SK-N-SH (cell line): ENCODE measurements at regions not wholly inside any gene's neighbourhood (a gene's known extent, or its start where the extent isn't known, plus 50 kb on each side); places are given as distances from the start of the nearest gene placed in this dataset.
A peak's percentile ranks its signal among the peaks of the same experiment; 100 is the strongest.

Experiments used
- CTCF ChIA-PET: fragments of 300-600, 350-600 bp; formaldehyde crosslinking; extraction: SDS; loops from one replicate; lab custom pipeline; 2021; lab: Yijun Ruan, JAX
- POLR2A ChIA-PET: fragments of 350-600 bp; sonication (Branson Sonifier 250); formaldehyde crosslinking; extraction: SDS; loops from one replicate; lab custom pipeline; 2020; ENCODE audit warnings: antibody characterized with exemption, inconsistent platforms; lab: Yijun Ruan, JAX
- DNase-seq: peaks from one replicate; pipeline ENCODE4 v3.0.0; 2012
- H2AFZ ChIP-seq: fragments of 200-600 bp; sonication (generic); 2 replicates; pipeline ENCODE4 v1.8.1; 2016; ENCODE audit warnings: antibody characterized with exemption, mild to moderate bottlenecking, low read depth
- H3F3A ChIP-seq: fragments of 200-600 bp; sonication (generic); replicated peaks from 2 replicates; pipeline ENCODE3; 2016; ENCODE audit warnings: antibody characterized with exemption, mild to moderate bottlenecking; ENCODE audit not compliant: insufficient read depth
- H3K27ac ChIP-seq, 2 experiments: fragments of 200-500 bp in 1 of 2; fragments of 200-600 bp in 1 of 2; sonication (Bioruptor generic) in 1 of 2; sonication (generic), shearing (Covaris generic) in 1 of 2; 2 replicates each; pipeline versions ENCODE4 v1.5.1 to v1.6.1; 2014 to 2016; ENCODE audit warnings: low read depth in 2 of 2, inconsistent platforms in 1 of 2, low read length in 1 of 2, mild to moderate bottlenecking in 1 of 2, mixed read lengths in 1 of 2
- H3K27me3 ChIP-seq: fragments of 200-600 bp; sonication (generic), shearing (Covaris generic); 2 replicates; pipeline ENCODE4 v1.6.1; 2016; ENCODE audit warnings: mixed run types; ENCODE audit not compliant: insufficient read depth
- H3K36me3 ChIP-seq, 2 experiments: fragments of 200-500 bp in 1 of 2; fragments of 200-600 bp in 1 of 2; sonication (Bioruptor generic) in 1 of 2; sonication (generic) in 1 of 2; replicated peaks in 1 of 2; 2 replicates each; pipeline versions ENCODE3 to v1.5.1; 2014 to 2016; ENCODE audit warnings: low read length in 1 of 2, mild to moderate bottlenecking in 1 of 2; ENCODE audit not compliant: insufficient read depth in 2 of 2, control insufficient read depth in 1 of 2
- H3K4me1 ChIP-seq, 2 experiments: fragments of 200-500 bp in 1 of 2; fragments of 200-600 bp in 1 of 2; sonication (Bioruptor generic) in 1 of 2; sonication (generic), shearing (Covaris generic) in 1 of 2; 2 replicates each; pipeline versions ENCODE4 v1.5.1 to v1.6.1; 2014 to 2016; ENCODE audit warnings: low read depth in 1 of 2, low read length in 1 of 2, mixed run types in 1 of 2; ENCODE audit not compliant: insufficient read depth in 2 of 2, control insufficient read depth in 1 of 2
- H3K4me2 ChIP-seq: fragments of 200-600 bp; sonication (generic), shearing (Covaris generic); 2 replicates; pipeline ENCODE4 v1.6.1; 2017; ENCODE audit warnings: mixed run types
- H3K4me3 ChIP-seq, 2 experiments: fragments of 200-500 bp in 1 of 2; fragments of 200-600 bp in 1 of 2; sonication (Bioruptor generic) in 1 of 2; sonication (generic), shearing (Covaris generic) in 1 of 2; 2 replicates each; pipeline versions ENCODE4 v1.5.1 to v1.8.1; 2014 to 2016; ENCODE audit warnings: low read depth in 2 of 2, inconsistent platforms in 1 of 2, low read length in 1 of 2, mild to moderate bottlenecking in 1 of 2, mixed read lengths in 1 of 2, moderate library complexity in 1 of 2
- H3K79me2 ChIP-seq: fragments of 200-600 bp; sonication (generic); 2 replicates; pipeline ENCODE4 v1.8.1; 2017; ENCODE audit warnings: mild to moderate bottlenecking; ENCODE audit not compliant: insufficient read depth
- H3K9ac ChIP-seq: fragments of 200-600 bp; sonication (generic); 2 replicates; pipeline ENCODE4 v1.6.1; 2017; ENCODE audit warnings: mixed run types
- H3K9me2 ChIP-seq: fragments of 200-600 bp; sonication (generic); 2 replicates; pipeline ENCODE4 v1.6.1; 2017; ENCODE audit warnings: mixed run types
- H3K9me3 ChIP-seq: fragments of 200-600 bp; sonication (generic); 2 replicates; pipeline ENCODE4 v1.6.1; 2017; ENCODE audit warnings: mixed run types, mild to moderate bottlenecking, moderate library complexity
- H4K20me1 ChIP-seq: fragments of 200-600 bp; sonication (generic); 2 replicates; pipeline ENCODE4 v1.6.1; 2017; ENCODE audit warnings: mild to moderate bottlenecking, mixed run types; ENCODE audit not compliant: insufficient read depth
- FOSL2 ChIP-seq: IDR thresholded peaks from 2 replicates; pipeline ENCODE4 v1.4.0; 2012; ENCODE audit warnings: low read depth, mild to moderate bottlenecking, moderate library complexity, borderline replicate concordance
- FOXJ3 ChIP-seq: sonication (generic); formaldehyde crosslinking; IDR thresholded peaks from 2 replicates; pipeline ENCODE4 v1.5.1; 2020; ENCODE audit warnings: mild to moderate bottlenecking, missing genetic modification reagents
- GABPA ChIP-seq: IDR thresholded peaks from 2 replicates; pipeline ENCODE4 v1.4.0; 2012; ENCODE audit warnings: low read depth, mild to moderate bottlenecking
- JUND ChIP-seq: IDR thresholded peaks from 2 replicates; pipeline ENCODE4 v1.4.0; 2012
- MAX ChIP-seq: IDR thresholded peaks from 2 replicates; pipeline ENCODE4 v1.4.0; 2012; ENCODE audit warnings: low read depth
- MXI1 ChIP-seq: IDR thresholded peaks from 2 replicates; pipeline ENCODE4 v1.6.1; 2012; ENCODE audit warnings: mild to moderate bottlenecking, low read depth, low read length, improper control_type of control experiment
- RAD21 ChIP-seq: IDR thresholded peaks from 2 replicates; pipeline ENCODE4 v1.6.1; 2012; ENCODE audit warnings: mild to moderate bottlenecking, low read length
- RXRA ChIP-seq: IDR thresholded peaks from 2 replicates; pipeline ENCODE4 v1.4.0; 2012; ENCODE audit warnings: low read depth, mild to moderate bottlenecking, borderline replicate concordance
- SIN3A ChIP-seq: IDR thresholded peaks from 2 replicates; pipeline ENCODE4 v1.6.1; 2012; ENCODE audit warnings: low read depth, mild to moderate bottlenecking, low read length, moderate library complexity, borderline replicate concordance
- SMC3 ChIP-seq: IDR thresholded peaks from 2 replicates; pipeline ENCODE4 v1.6.1; 2012; ENCODE audit warnings: low read depth, low read length, improper control_type of control experiment
- TCF12 ChIP-seq: IDR thresholded peaks from 2 replicates; pipeline ENCODE4 v1.4.0; 2012
- TEAD4 ChIP-seq: IDR thresholded peaks from 2 replicates; pipeline ENCODE4 v1.4.0; 2012; ENCODE audit warnings: mild to moderate bottlenecking, borderline replicate concordance; ENCODE audit not compliant: insufficient read depth
- USF1 ChIP-seq: IDR thresholded peaks from 2 replicates; pipeline ENCODE4 v1.4.0; 2012; ENCODE audit warnings: low read depth, borderline replicate concordance
- ZBTB33 ChIP-seq: IDR thresholded peaks from 2 replicates; pipeline ENCODE4 v1.4.0; 2012; ENCODE audit warnings: low read depth, borderline replicate concordance
- WGBS: methylation state at CpG from one replicate; pipeline ENCODE4 v1.1.6; 2017; ENCODE audit warnings: low lambda C conversion rate; 5-methylcytosine and 5-hydroxymethylcytosine counted together
- TF ChIP-seq, protein P1 (sequence below): IDR thresholded peaks from 2 replicates; pipeline ENCODE4; 2012

DNA sequence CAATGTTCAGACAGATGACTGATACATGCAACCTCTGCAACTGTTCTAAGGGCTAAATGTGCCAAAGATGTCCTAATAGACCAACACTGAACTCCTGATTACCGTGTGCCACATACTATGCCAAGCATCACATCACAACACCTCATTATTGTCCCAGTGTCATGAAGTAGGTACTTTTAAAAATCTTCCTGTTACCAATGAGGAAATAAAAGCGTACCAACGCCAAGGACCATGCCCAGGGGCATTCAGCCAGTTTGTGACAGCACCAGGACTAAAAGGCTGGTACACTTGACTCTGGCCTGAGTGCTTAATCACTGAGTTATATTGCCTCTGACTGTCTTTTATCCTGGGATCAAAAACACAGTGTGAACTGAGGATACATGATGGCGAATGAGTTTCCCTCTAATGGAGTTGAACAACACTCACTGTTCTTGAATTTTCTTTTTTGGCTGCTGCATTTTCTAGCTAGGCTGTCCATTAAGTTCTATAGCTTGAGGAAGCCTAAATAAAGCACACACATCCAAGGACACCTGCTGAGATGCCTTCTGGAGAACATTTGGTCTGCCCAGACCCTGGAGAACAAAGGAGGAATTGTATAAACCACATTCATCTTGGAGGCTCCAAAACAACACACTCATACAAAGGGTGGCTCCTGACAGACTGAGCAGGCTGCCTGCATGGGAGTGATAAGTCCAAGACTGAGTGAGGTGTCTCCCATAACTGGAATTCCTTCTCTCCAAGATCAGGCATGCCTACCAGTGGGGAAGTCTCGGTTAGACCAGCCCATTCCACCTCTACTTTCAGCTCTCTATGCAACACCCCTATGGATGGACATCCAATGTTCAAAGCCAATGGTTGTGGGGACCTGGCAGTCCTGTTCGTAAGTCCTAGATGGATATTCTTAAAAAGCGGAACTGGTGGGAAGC lies 126.7 kb upstream of the PRICKLE2 start:
- Histone ChIP-seq H3K9me2 (no peaks in the 10 kb centered on the region), H3K4me1 (peaks cover 8 to 42% of the 10 kb centered on the region in 2 experiments), H3K36me3 (no peaks in the 10 kb centered on the region), H2AFZ (no peak overlapping the region), H3K27me3 (no peaks in the 10 kb centered on the region), H3K4me3 (no peak overlapping the region), H3K79me2 (no peaks in the 10 kb centered on the region), H4K20me1 (no peaks in the 10 kb centered on the region), H3F3A (peaks cover 21% of the 10 kb centered on the region), H3K4me2 (peak overlapping the region; percentile 54), H3K27ac (peak overlapping the region in 1 of 2 experiments; percentile 67; a peak in 2 of 4 replicates), H3K9me3 (no peaks in the 10 kb centered on the region), H3K9ac (peak overlapping the region; percentile 24; the same call in 1 of the 2 replicates)
- POLR2A ChIA-PET = no interaction called here
- DNase-seq = no peak
- WGBS = 70% methylated on average over 6 of the region's 7 CpGs
- TF ChIP-seq TCF12 (peak; percentile 68), GABPA (no peak), TEAD4 (0 out of 2 replicates have a peak, but pooled peaks have one; percentile 8), FOSL2 (0 out of 2 replicates have a peak, but pooled peaks have one; percentile 14), SMC3 (no peak), MAX (no peak), ZBTB33 (no peak), JUND (peak; percentile 16; the same call in 1 of the 2 replicates)
- TF ChIP-seq, protein P1, sequence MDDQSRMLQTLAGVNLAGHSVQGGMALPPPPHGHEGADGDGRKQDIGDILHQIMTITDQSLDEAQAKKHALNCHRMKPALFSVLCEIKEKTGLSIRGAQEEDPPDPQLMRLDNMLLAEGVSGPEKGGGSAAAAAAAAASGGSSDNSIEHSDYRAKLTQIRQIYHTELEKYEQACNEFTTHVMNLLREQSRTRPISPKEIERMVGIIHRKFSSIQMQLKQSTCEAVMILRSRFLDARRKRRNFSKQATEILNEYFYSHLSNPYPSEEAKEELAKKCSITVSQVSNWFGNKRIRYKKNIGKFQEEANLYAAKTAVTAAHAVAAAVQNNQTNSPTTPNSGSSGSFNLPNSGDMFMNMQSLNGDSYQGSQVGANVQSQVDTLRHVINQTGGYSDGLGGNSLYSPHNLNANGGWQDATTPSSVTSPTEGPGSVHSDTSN = peak; percentile 52; the same call in 1 of the 2 replicates
- CTCF ChIA-PET = no interaction called here

- CTCF ChIA-PET = interaction anchor here (1.0 to 1.2 kb wide), 2 partner anchors 9 to 49 kb away, joined by 3 to 4 read pairs; no protein-coding TSS in a partner anchor
- Histone ChIP-seq H3K27me3 (no peaks in the 10 kb centered on the region), H3K79me2 (no peaks in the 10 kb centered on the region), H3K9ac (no peak overlapping the region), H4K20me1 (no peaks in the 10 kb centered on the region), H3K9me3 (no peaks in the 10 kb centered on the region), H3K9me2 (no peaks in the 10 kb centered on the region), H3K4me3 (no peak overlapping the region), H3K4me1 (peaks cover 18 to 47% of the 10 kb centered on the region in 2 experiments), H3K4me2 (no peak overlapping the region), H3K27ac (no peak overlapping the region), H3K36me3 (no peaks in the 10 kb centered on the region), H2AFZ (no peak overlapping the region), H3F3A (peaks cover 19% of the 10 kb centered on the region)
- no peak for DNase-seq
- TF ChIP-seq FOSL2 = no peak
- TF ChIP-seq USF1 = no peak
- TF ChIP-seq SIN3A = no peak
- no peak for TF ChIP-seq TCF12
- no peak for TF ChIP-seq TEAD4
- no peak for TF ChIP-seq RAD21
- TF ChIP-seq MXI1 = no peak
- TF ChIP-seq JUND = no peak
- no peak for TF ChIP-seq GABPA
- no peak for TF ChIP-seq FOXJ3 (CRISPR knock-in tag)
- TF ChIP-seq ZBTB33 = no peak
- TF ChIP-seq RXRA = no peak
- POLR2A ChIA-PET = interaction anchor here (0.7 kb wide), 1 partner anchor 1695 kb away, joined by 4 read pairs; no protein-coding TSS in a partner anchor
- WGBS = 90% methylated on average over 6 of the region's 6 CpGs
Observed at GRCh38 chr3:64349551-64349950, 124.3 kb upstream of the PRICKLE2 start.
